ENCODE measurements at regions not wholly inside any gene's neighbourhood (a gene's known extent, or its start where the extent isn't known, plus 50 kb on each side); places are given as distances from the start of the nearest gene placed in this dataset.

- in situ Hi-C loops (cut with HindIII; ENCODE audit: low sequenced_read_pairs): no loop called here
- DNase-seq (ENCODE audit: low spot score): no peak
Measured at GRCh38 chr18:1922066-1922465, 649.2 kb downstream of the METTL4 start.

GRCh38 chr18:1928711-1929110 lies 642.6 kb downstream of the METTL4 start:
- in situ Hi-C loops (cut with HindIII; ENCODE audit: low sequenced_read_pairs): no loop called here

DNA sequence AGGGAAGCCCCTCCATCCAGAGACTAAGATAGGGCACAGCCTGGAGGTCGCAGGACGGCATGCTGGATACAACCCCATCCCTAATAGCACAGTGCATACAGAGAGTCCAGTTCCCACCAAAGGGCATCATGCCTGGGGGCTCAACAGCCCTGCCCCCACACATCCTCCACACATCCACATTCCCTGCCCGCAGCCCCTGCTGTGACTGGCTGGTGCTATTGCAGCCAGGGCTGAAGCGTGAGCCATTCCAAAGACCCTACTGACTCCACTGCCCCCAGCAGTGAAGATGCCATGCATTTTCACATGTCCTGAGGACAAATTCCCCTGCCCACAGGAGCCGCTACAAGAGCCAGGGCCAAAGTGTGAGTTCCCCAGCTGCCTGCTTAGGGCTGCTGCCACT lies 641.6 kb downstream of the METTL4 start:
- in situ Hi-C loops (cut with HindIII; ENCODE audit: low sequenced_read_pairs): no loop called here
- no peak for DNase-seq (ENCODE audit: low spot score)

More at GRCh38 chr18:1928711-1929110, 642.6 kb downstream of the METTL4 start:
- no peak for DNase-seq (ENCODE audit: low spot score)

DNA sequence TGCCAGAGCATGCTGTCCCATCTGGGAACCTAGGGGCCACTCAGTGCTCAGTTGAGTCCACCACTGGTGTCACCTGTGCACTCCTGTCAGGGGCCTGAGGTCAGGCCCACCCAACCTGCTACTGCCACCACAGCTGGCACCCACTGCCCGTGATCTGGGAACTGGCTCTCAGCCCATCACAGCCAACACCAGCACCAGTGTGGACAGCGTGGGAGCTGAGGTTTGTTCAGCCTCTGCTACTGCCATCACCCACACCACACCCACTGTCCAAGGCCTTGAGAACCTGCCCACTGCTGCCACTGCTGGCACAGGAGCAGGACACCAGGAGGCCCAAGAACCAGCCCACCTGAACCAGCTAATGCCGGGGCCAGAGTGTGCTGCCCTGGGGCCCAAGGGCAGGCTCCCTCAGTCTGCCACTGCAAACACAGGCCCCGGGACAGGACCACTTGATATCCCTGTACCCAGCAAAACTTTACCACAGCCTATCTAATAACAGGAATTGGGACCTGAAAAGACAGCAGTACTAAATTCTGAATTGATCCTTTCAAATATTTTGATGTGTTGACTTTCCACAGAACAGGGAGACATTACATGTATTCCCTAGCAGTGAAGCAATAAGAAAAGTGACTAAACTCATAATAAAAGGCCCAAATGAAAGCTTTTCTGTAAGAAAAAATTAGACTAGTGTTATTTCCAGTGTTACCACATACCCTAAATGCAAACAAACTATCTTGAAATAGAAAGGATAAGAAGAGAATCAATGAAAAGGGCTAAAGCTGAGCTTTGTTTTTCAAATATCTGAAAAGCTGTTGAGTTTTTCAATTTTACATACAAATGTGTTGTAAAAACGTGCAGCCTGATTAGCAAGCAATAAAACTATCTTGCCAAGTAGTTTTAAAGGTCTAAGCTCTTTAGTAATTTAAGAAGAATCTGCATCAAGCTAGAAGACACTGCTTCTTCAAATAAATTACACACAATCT lies 640.7 kb downstream of the METTL4 start:
- in situ Hi-C loops (cut with HindIII; ENCODE audit: low sequenced_read_pairs): no loop called here
- DNase-seq (ENCODE audit: low spot score): no peak

DNA sequence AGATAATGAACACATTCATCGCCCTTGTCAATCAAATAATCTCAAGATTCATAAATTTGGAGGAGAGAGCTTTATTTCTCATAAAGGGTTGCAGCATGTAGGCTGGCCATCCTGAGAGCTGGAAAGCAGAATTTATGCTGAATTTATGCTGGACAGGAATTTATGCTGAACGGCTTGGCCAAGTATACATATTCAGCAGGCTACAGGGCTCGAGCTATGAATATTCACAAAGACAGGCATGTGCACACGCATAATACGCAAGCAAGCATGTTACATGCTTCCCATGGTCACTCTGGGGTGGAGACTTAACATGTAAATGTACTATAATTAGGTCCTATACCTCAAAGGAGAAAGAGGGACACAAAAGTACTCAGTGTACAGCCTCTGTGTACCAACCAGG lies 618.8 kb downstream of the METTL4 start:
- in situ Hi-C loops (cut with HindIII; ENCODE audit: low sequenced_read_pairs): no loop called here
- no peak for DNase-seq (ENCODE audit: low spot score)

- in situ Hi-C loops (cut with HindIII; ENCODE audit: low sequenced_read_pairs): no loop called here
- DNase-seq (ENCODE audit: low spot score): no peak
Measured at GRCh38 chr18:1954583-1955312, 616.6 kb downstream of the METTL4 start.

- DNase-seq (ENCODE audit: low spot score): no peak
- in situ Hi-C loops (cut with HindIII; ENCODE audit: low sequenced_read_pairs): no loop called here
Measured at GRCh38 chr18:1958798-1959197, 612.5 kb downstream of the METTL4 start.

- in situ Hi-C loops (cut with HindIII; ENCODE audit: low sequenced_read_pairs): no loop called here
- no peak for DNase-seq (ENCODE audit: low spot score)
Measured at GRCh38 chr18:1965016-1965415, 606.3 kb downstream of the METTL4 start.

GRCh38 chr18:1965541-1965940 lies 605.8 kb downstream of the METTL4 start:
- in situ Hi-C loops (cut with HindIII; ENCODE audit: low sequenced_read_pairs): no loop called here
- no peak for DNase-seq (ENCODE audit: low spot score)

GRCh38 chr18:1968801-1969498 lies 602.4 kb downstream of the METTL4 start:
- in situ Hi-C loops (cut with HindIII; ENCODE audit: low sequenced_read_pairs): no loop called here
- DNase-seq (ENCODE audit: low spot score): no peak

DNA sequence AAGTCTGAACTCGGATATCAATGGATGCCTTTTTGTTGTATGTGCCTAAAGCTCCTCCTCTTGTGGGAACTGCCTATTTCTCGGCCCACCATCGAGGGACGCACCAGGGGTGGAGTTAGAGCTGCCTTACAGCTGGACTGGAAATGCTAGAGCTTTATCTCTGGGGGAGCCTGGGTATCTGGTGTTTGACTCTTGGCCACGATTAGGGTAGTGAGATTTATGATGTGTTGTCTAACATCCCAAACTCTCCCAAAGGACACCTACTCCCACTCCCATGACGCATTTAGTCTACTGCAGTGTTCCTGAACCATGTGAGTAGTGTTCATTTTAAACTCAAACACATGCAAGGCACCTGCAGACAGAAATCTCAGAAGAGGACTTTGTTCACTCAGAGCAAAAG lies 594.8 kb downstream of the METTL4 start:
- no peak for DNase-seq (ENCODE audit: low spot score)
- in situ Hi-C loops (cut with HindIII; ENCODE audit: low sequenced_read_pairs): no loop called here

DNA sequence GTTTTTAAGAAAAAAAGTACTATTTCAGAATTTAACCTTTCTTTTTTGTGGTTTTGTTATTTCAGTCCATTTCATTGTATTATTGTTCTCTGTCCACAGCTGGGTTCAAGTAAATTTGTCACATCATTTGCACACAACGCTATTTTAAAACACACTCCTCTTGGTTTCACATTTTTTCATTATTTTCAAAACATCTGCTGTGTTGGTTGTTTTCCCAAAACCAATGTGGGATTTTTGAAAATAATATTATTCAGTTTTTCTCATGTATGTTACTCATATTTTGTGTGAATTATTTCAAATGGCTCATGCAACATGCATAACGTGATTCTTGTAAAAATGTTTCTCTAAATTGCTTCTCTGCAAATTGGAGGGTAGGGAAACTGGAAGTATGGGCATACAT lies 589.2 kb downstream of the METTL4 start:
- in situ Hi-C loops (cut with HindIII; ENCODE audit: low sequenced_read_pairs): no loop called here

GRCh38 chr18:1983746-1984515 lies 587.4 kb downstream of the METTL4 start:
- no peak for DNase-seq (ENCODE audit: low spot score)
- in situ Hi-C loops (cut with HindIII; ENCODE audit: low sequenced_read_pairs): no loop called here

More for the DNA sequence above, 589.2 kb downstream of the METTL4 start:
- no peak for DNase-seq (ENCODE audit: low spot score)

GRCh38 chr18:1993866-1994265 lies 577.4 kb downstream of the METTL4 start:
- DNase-seq (ENCODE audit: low spot score): no peak
- in situ Hi-C loops (cut with HindIII; ENCODE audit: low sequenced_read_pairs): no loop called here

DNA sequence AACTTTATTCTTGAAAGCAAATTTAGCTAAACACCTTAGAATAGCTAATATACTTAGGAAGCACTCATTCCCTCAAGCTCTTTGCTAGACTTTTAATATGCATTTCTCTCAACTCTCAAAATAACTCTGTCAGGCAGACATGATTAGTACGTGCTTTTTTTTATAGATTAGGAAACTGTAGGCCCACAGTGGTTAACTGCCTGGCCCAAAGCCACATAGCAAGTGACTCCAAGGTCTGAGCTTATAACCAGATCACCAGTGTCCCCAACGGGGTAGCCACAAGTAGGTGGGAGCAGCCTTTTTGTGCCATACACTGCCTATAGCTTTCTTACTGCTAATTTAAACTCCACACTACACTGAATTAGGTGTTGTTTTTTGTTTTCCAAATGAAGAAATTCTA lies 576.8 kb downstream of the METTL4 start:
- no peak for DNase-seq (ENCODE audit: low spot score)
- in situ Hi-C loops (cut with HindIII; ENCODE audit: low sequenced_read_pairs): no loop called here

DNA sequence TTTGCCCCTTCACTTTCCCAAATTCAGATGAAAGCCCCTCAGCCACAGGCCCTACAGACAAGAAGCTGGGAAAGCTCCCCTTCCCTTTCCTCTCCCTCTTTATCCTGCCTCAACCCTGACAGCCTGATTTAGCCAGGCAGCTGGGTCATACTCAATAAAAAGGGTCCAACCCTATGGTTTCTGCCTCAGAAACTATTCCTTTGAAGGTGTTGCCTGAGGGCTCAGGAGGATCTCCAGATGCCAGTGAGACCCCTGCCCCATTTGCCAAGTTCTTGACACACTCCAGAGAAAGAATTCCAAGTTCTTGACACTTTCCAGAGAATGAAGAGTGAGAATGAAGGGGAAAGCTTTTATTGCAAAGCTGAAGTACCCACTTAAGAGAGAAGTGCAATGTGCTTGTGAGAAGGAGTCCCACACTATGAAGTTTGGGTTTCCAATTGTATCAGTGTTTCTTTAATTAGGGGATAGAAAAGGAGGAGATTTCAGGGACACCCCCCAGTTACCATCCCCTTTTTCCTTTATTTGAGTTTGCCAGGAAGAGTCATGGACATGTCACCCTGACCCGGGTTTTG lies 576.2 kb downstream of the METTL4 start:
- DNase-seq (ENCODE audit: low spot score): no peak
- in situ Hi-C loops (cut with HindIII; ENCODE audit: low sequenced_read_pairs): no loop called here

DNA sequence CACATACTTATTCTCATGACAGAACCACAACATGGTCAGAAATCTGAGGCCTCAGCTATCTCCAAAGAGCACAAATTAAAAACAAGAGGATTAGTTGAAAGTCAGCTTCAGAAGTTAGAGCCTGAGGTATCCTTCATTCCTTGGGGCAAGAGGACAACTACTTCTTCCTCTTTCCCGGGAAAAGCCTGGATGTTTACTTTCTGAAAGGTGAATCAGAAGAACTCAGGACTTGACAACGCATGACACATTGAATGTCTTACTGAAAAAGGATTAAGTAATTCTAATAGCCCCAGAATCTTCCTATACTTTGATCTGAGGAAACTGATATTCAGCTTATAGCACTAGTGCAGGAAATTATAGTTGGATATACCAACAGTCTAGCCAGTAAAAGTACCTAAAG lies 573.2 kb downstream of the METTL4 start:
- in situ Hi-C loops (cut with HindIII; ENCODE audit: low sequenced_read_pairs): no loop called here
- DNase-seq (ENCODE audit: low spot score): no peak

DNA sequence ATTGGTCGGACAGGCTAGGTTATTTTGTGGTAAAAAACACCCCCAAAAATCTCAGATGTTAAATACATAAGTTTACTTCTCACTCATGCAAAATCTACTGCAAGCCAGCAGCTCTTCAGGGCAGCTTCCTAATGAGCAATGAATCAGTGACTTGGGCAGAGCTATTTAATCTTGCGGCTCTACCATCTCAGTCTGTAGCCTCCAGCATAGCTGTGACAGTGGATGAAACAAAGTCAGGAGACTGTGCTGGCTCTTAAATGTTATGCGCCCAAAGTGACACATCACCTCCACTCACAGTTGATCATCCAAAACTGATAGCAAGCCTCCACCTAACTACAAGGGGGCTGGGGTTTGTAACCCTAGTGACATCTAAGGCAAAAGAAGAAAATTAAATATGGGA lies 571.9 kb downstream of the METTL4 start:
- no peak for DNase-seq (ENCODE audit: low spot score)
- in situ Hi-C loops (cut with HindIII; ENCODE audit: low sequenced_read_pairs): no loop called here

GRCh38 chr18:2002151-2002550 lies 569.2 kb downstream of the METTL4 start:
- no peak for DNase-seq (ENCODE audit: low spot score)
- in situ Hi-C loops (cut with HindIII; ENCODE audit: low sequenced_read_pairs): no loop called here

All from G401 (cell line).